Vagina (tissue), 2 donors: ENCODE measurements at regions not wholly inside any gene's neighbourhood (a gene's known extent, or its start where the extent isn't known, plus 50 kb on each side); places are given as distances from the start of the nearest gene placed in this dataset.

Source experiments
- DNase-seq, 2 donors: peaks; one replicate each; pipeline ENCODE4 v3.0.0-alpha.2; 2017; ENCODE audit errors: extremely low spot score in 2 of 2
- H3K27ac ChIP-seq: fragments of 200-600 bp; sonication (generic); one replicate; pipeline ENCODE4 v1.5.1; 2019
- H3K27me3 ChIP-seq: fragments of 200-600 bp; sonication (generic); one replicate; pipeline ENCODE4 v1.5.1; 2019
- H3K36me3 ChIP-seq, 2 donors: fragments of 200-600 bp; sonication (generic); one replicate each; pipeline ENCODE4 v1.5.1; 2017 to 2019
- H3K4me1 ChIP-seq: fragments of 200-600 bp; sonication (generic); one replicate; pipeline ENCODE4 v1.5.1; 2019
- H3K4me3 ChIP-seq, 2 donors: fragments of 200-600 bp; sonication (generic); 1 replicate in 1 of 2; 2 replicates in 1 of 2; pipeline ENCODE4 v1.5.1; 2016 to 2019
- H3K9me3 ChIP-seq: fragments of 200-600 bp; sonication (generic); one replicate; pipeline ENCODE4 v1.5.1; 2019
- POLR2A ChIP-seq, 2 donors: fragments of 450-650 bp; IDR thresholded peaks; one replicate each; pipeline ENCODE4 v1.6.1; 2017; ENCODE audit warnings: antibody characterized with exemption in 2 of 2, mild to moderate bottlenecking in 2 of 2, moderate library complexity in 2 of 2
- POLR2AphosphoS5 ChIP-seq, 2 donors: sonication (generic); formaldehyde crosslinking; IDR thresholded peaks; one replicate each; pipeline ENCODE4 v1.9.0; 2017; ENCODE audit warnings: antibody characterized with exemption in 2 of 2, mild to moderate bottlenecking in 2 of 2, low read depth in 1 of 2; ENCODE audit not compliant: insufficient read depth in 1 of 2
- intact Hi-C: fragments of 100-400 bp; cut with DNase I; formaldehyde crosslinking; loops from one replicate; pipeline ENCODE4 v1.15.1; 2023
- TF ChIP-seq, protein P1 (sequence below), 3 experiments: fragments of 450-650 bp in 2 of 3; fragments of 200-600 bp in 1 of 3; sonication (generic) in 1 of 3; IDR thresholded peaks; one replicate each; pipeline ENCODE4 v1.5.1; 2017 to 2019; ENCODE audit warnings: antibody characterized with exemption in 3 of 3, mild to moderate bottlenecking in 2 of 3, moderate library complexity in 2 of 3

GRCh38 chr16:52690468-52690867 lies 143.5 kb upstream of the TOX3 start:
- no peaks in the 10 kb centered on the region for H3K27me3 ChIP-seq
- TF ChIP-seq, protein P1, sequence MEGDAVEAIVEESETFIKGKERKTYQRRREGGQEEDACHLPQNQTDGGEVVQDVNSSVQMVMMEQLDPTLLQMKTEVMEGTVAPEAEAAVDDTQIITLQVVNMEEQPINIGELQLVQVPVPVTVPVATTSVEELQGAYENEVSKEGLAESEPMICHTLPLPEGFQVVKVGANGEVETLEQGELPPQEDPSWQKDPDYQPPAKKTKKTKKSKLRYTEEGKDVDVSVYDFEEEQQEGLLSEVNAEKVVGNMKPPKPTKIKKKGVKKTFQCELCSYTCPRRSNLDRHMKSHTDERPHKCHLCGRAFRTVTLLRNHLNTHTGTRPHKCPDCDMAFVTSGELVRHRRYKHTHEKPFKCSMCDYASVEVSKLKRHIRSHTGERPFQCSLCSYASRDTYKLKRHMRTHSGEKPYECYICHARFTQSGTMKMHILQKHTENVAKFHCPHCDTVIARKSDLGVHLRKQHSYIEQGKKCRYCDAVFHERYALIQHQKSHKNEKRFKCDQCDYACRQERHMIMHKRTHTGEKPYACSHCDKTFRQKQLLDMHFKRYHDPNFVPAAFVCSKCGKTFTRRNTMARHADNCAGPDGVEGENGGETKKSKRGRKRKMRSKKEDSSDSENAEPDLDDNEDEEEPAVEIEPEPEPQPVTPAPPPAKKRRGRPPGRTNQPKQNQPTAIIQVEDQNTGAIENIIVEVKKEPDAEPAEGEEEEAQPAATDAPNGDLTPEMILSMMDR (IDR thresholded peaks at IDR 0.05) = no peak
- TF ChIP-seq POLR2A (IDR thresholded peaks at IDR 0.05) (no peak), POLR2AphosphoS5 (IDR thresholded peaks at IDR 0.05; ENCODE audit: insufficient read depth in 1 of 2, low read depth in 1 of 2) (no peak)
- no peak overlapping the region for H3K4me3 ChIP-seq
- H3K36me3 ChIP-seq = no peaks in the 10 kb centered on the region
- H3K9me3 ChIP-seq = no peaks in the 10 kb centered on the region
- H3K4me1 ChIP-seq = no peaks in the 10 kb centered on the region
- intact Hi-C loops = no loop called here
- H3K27ac ChIP-seq = no peak overlapping the region
- no peak for DNase-seq

DNA sequence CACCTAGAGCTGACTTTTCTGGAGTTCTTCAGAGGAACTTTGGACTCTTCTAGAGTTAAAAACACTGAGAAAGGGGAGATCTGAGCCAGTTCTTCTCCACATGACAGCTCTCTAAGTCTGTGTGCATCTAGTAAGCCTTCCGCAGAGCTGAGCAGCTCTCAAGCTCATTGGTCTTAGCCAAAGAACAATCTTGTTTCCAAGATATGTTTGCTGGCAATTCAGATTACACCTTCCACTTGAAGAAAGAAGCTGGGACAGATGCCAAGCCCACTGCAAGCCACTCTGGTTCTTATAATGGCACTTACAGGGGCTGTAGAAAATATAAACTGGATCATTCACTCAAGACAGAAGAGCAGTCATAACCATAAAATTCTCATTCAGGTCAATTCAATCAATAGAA lies 134.1 kb upstream of the TOX3 start:
- H3K27ac ChIP-seq = no peak overlapping the region
- intact Hi-C loops = no loop called here
- H3K4me1 ChIP-seq = no peaks in the 10 kb centered on the region
- TF ChIP-seq POLR2A (IDR thresholded peaks at IDR 0.05) (no peak), POLR2AphosphoS5 (IDR thresholded peaks at IDR 0.05; ENCODE audit: insufficient read depth in 1 of 2, low read depth in 1 of 2) (no peak)
- TF ChIP-seq, protein P1 (IDR thresholded peaks at IDR 0.05) = no peak
- H3K9me3 ChIP-seq = no peaks in the 10 kb centered on the region
- no peak for DNase-seq
- no peak overlapping the region for H3K4me3 ChIP-seq
- H3K36me3 ChIP-seq = no peaks in the 10 kb centered on the region
- no peaks in the 10 kb centered on the region for H3K27me3 ChIP-seq

GRCh38 chr16:52677501-52677900 lies 130.6 kb upstream of the TOX3 start:
- H3K9me3 ChIP-seq = no peaks in the 10 kb centered on the region
- H3K27me3 ChIP-seq = no peaks in the 10 kb centered on the region
- intact Hi-C loops = no loop called here
- H3K4me1 ChIP-seq = no peaks in the 10 kb centered on the region
- DNase-seq = no peak
- TF ChIP-seq, protein P1 (IDR thresholded peaks at IDR 0.05) = no peak
- TF ChIP-seq POLR2AphosphoS5 (IDR thresholded peaks at IDR 0.05; ENCODE audit: insufficient read depth in 1 of 2, low read depth in 1 of 2) = no peak
- no peak for TF ChIP-seq POLR2A (IDR thresholded peaks at IDR 0.05)
- H3K27ac ChIP-seq = no peak overlapping the region
- no peaks in the 10 kb centered on the region for H3K36me3 ChIP-seq
- H3K4me3 ChIP-seq = no peak overlapping the region

GRCh38 chr16:52676959-52677358 lies 130.0 kb upstream of the TOX3 start:
- no peaks in the 10 kb centered on the region for H3K9me3 ChIP-seq
- H3K4me1 ChIP-seq = no peaks in the 10 kb centered on the region
- TF ChIP-seq, protein P1 (IDR thresholded peaks at IDR 0.05) = no peak
- no peak for TF ChIP-seq POLR2AphosphoS5 (IDR thresholded peaks at IDR 0.05; ENCODE audit: insufficient read depth in 1 of 2, low read depth in 1 of 2)
- no peak for TF ChIP-seq POLR2A (IDR thresholded peaks at IDR 0.05)

GRCh38 chr16:52671590-52671989 lies 124.6 kb upstream of the TOX3 start:
- TF ChIP-seq, protein P1 (IDR thresholded peaks at IDR 0.05) = no peak
- TF ChIP-seq POLR2A (IDR thresholded peaks at IDR 0.05) (no peak), POLR2AphosphoS5 (IDR thresholded peaks at IDR 0.05; ENCODE audit: insufficient read depth in 1 of 2, low read depth in 1 of 2) (no peak)
- intact Hi-C loops = no loop called here
- no peaks in the 10 kb centered on the region for H3K4me1 ChIP-seq

More at GRCh38 chr16:52676959-52677358, 130.0 kb upstream of the TOX3 start:
- intact Hi-C loops = no loop called here
- DNase-seq = no peak
- Histone ChIP-seq H3K4me3 (no peak overlapping the region), H3K27ac (no peak overlapping the region), H3K27me3 (no peaks in the 10 kb centered on the region), H3K36me3 (no peaks in the 10 kb centered on the region)

More at GRCh38 chr16:52671590-52671989, 124.6 kb upstream of the TOX3 start:
- no peak for DNase-seq
- no peak overlapping the region for H3K4me3 ChIP-seq
- no peaks in the 10 kb centered on the region for H3K27me3 ChIP-seq
- no peak overlapping the region for H3K27ac ChIP-seq
- H3K9me3 ChIP-seq = no peaks in the 10 kb centered on the region
- H3K36me3 ChIP-seq = no peaks in the 10 kb centered on the region
